ENCODE measurements at regions not wholly inside any gene's neighbourhood (a gene's known extent, or its start where the extent isn't known, plus 50 kb on each side); places are given as distances from the start of the nearest gene placed in this dataset.
"Not testable (repeated sequence)": the region's sequence is repeated elsewhere in the genome, so short reads cannot be mapped to it uniquely, and the experiment has no call there.

DNA sequence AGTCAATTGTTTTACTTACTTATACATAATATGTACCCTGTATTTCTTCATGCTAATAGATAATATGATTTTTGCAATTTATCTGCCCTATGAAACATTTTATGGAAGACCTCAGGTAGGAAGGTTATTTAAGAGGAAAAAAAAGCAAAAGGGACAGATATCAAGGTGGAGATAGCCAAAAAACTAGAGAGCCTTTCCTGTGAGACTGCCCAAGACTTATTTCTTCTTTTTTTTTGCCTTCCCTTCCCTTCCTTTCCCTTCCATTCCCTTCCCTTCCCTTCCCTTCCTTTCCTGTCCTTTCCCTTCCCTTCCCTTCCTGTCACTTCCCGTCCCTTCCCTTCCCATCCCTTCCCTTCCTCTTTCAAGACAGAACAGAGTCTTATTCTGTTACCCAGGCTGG, 80.6 kb upstream of the HMCN1 start:
- no peak overlapping the region for H3K27ac ChIP-seq
- peaks cover 9% of the 10 kb centered on the region for H3K4me1 ChIP-seq
- H3K4me3 ChIP-seq: no peak overlapping the region
- H3K36me3 ChIP-seq (replicated peaks in 1 of 2; ENCODE audit: insufficient read depth in 1 of 2, low read depth in 2 of 2): no peaks in the 10 kb centered on the region
- WGBS, 2 donors: 90 to 100% methylated on average over 1 of the region's 1 CpG
- intact Hi-C loops (cut with DNase I): no loop called here
- H3K27me3 ChIP-seq: no peaks in the 10 kb centered on the region
- TF ChIP-seq POLR2A (IDR thresholded peaks at IDR 0.05): no peak
- TF ChIP-seq, protein P1, sequence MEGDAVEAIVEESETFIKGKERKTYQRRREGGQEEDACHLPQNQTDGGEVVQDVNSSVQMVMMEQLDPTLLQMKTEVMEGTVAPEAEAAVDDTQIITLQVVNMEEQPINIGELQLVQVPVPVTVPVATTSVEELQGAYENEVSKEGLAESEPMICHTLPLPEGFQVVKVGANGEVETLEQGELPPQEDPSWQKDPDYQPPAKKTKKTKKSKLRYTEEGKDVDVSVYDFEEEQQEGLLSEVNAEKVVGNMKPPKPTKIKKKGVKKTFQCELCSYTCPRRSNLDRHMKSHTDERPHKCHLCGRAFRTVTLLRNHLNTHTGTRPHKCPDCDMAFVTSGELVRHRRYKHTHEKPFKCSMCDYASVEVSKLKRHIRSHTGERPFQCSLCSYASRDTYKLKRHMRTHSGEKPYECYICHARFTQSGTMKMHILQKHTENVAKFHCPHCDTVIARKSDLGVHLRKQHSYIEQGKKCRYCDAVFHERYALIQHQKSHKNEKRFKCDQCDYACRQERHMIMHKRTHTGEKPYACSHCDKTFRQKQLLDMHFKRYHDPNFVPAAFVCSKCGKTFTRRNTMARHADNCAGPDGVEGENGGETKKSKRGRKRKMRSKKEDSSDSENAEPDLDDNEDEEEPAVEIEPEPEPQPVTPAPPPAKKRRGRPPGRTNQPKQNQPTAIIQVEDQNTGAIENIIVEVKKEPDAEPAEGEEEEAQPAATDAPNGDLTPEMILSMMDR (IDR thresholded peaks at IDR 0.05): no peak
- no peaks in the 10 kb centered on the region for H3K9me3 ChIP-seq
- ATAC-seq (no peak), DNase-seq (no peak)

DNA sequence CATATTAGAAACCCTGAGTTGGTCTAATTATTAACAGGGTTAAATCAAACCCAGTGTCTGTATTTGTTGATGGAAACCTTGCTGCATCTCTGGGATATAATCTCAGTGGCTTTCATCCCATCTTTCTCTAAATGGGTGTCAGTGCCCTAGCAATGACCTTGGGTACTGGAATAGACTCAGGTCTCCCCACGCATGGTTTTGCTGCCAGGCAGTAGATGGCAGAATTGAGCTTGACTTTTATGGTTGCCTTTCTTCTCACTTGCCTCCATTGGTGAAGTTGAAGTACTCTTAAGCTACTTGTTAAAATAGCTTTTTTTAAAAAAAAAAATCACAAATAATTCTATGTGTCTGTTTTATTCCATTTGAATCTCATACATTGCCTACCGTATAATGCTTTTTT, 81.8 kb upstream of the HMCN1 start:
- H3K4me3 ChIP-seq: no peak overlapping the region
- H3K9me3 ChIP-seq: no peaks in the 10 kb centered on the region
- no peak overlapping the region for H3K27ac ChIP-seq
- no peak for TF ChIP-seq POLR2A (IDR thresholded peaks at IDR 0.05)
- TF ChIP-seq, protein P1 (IDR thresholded peaks at IDR 0.05): no peak
- intact Hi-C loops (cut with DNase I): no loop called here
- 71 to 86% methylated on average over 2 of the region's 2 CpGs for WGBS, 2 donors
- no peaks in the 10 kb centered on the region for H3K27me3 ChIP-seq
- DNase-seq (no peak), ATAC-seq (no peak)
- no peaks in the 10 kb centered on the region for H3K36me3 ChIP-seq (replicated peaks in 1 of 2; ENCODE audit: insufficient read depth in 1 of 2, low read depth in 2 of 2)
- peaks cover 18% of the 10 kb centered on the region for H3K4me1 ChIP-seq

DNA sequence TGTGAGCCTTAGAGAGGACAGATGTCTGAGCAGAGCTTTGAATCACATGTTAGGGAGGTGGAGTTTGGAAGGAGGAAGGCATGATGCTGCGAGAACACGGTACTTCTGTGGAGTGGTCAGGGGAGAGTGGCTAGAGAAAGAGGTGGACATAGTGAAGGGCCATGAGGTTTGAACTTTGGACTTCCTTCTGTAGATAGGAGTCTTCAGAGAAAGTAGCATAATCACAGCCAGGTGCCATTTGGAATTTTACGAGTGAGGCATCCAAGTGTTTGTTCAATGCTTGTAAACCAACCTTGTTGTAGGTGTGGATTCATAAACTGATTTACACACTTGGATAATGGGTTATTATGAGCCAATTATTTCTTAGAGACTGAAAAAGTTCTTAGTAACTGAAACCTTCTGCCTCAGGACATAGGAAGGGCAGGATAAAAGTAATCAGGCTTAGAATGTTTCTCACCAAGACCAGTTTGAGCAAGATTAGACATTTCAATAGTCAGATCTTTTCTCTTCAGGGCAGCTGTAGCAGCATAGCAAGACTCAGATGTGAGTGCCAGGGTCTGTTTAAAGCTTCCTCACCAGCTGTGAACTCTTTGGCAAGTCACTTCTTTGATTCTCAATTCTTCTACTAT, 83.5 kb upstream of the HMCN1 start:
- no peak overlapping the region for H3K27ac ChIP-seq
- no peaks in the 10 kb centered on the region for H3K27me3 ChIP-seq
- TF ChIP-seq, protein P1 (IDR thresholded peaks at IDR 0.05): no peak
- TF ChIP-seq POLR2A (IDR thresholded peaks at IDR 0.05): no peak
- WGBS, 2 donors: 66 to 67% methylated on average over 3 of the region's 3 CpGs
- ATAC-seq (no peak), DNase-seq (no peak)
- peaks cover 32% of the 10 kb centered on the region for H3K4me1 ChIP-seq
- intact Hi-C loops (cut with DNase I): no loop called here
- H3K4me3 ChIP-seq: no peak overlapping the region
- no peaks in the 10 kb centered on the region for H3K9me3 ChIP-seq
- H3K36me3 ChIP-seq (replicated peaks in 1 of 2; ENCODE audit: insufficient read depth in 1 of 2, low read depth in 2 of 2): no peaks in the 10 kb centered on the region

DNA sequence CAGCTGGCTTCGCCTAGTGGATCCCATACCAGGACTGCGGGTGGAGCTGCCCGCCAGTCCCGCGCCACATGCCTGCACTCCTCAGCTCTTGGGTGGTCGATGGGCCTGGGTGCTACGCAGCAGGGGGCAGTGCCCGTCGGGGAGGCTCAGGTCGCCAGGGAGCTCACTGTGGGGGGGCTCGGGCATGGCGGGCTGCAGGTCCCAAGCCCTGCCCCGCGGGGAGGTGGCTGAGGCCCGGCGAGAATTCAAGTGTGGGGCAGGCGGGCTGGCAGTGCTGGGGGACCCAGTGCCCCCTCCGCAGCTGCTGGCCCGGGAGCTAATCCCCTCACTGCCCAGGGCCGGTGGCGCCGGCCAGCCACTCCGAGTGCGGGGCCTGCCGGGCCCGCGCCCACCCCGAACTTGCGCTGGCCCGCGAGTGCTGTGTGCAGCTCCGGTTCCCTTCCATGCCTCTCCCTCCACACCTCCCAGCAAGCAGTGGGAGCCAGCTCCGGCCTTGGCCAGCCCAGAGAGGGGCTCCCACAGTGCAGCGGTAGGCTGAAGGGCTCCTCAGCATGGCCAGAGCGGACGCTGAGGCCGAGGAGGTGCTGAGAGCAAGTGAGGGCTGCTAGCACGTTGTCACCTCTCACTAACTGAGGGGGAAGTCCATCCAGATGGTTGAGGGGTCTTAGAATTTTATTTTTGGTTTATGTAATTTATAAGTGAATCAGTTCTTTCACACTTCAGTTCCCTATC, 85.2 kb upstream of the HMCN1 start:
- Histone ChIP-seq H3K9me3 (no peaks in the 10 kb centered on the region), H3K27me3 (no peaks in the 10 kb centered on the region), H3K27ac (no peak overlapping the region), H3K36me3 (replicated peaks in 1 of 2; ENCODE audit: insufficient read depth in 1 of 2, low read depth in 2 of 2) (no peaks in the 10 kb centered on the region), H3K4me3 (no peak overlapping the region), H3K4me1 (peaks cover 31% of the 10 kb centered on the region)
- DNase-seq (no peak), ATAC-seq (no peak)
- WGBS, 2 donors: 97 to 99% methylated on average over 13 to 26 of the region's 38 CpGs
- TF ChIP-seq POLR2A (IDR thresholded peaks at IDR 0.05): no peak
- TF ChIP-seq, protein P1 (IDR thresholded peaks at IDR 0.05): no peak
- intact Hi-C loops (cut with DNase I): no loop called here

DNA sequence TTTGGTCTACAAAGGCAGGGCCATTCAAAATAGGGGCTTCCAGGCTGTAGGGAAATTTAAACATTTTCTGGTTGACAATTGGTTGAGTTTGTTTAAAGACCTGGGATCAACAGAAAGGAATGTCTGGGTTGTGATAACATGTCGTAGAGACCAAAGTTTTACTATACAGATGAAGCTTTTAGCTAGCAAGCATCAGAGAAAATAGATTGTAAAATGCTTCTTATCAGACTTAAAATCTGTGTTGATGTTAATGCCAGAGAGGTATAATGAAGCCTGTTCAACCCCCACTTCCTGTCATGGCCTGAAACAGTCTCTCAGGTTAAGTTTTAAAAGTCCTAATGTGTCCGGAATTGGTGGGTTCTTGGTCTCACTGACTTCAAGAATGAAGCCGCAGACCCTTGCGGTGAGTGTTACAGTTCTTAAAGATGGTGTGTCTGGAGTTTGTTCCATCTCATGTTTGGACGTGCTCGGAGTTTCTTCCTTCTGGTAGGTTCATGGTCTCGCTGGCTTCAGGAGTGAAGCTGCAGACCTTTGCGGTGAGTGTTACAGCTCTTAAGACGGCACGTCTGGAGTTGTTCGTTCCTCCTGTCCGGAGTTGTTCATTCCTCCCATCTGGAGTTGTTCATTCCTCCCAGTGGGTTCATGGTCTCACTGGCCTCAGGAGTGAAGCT, 86.5 kb upstream of the HMCN1 start:
- H3K36me3 ChIP-seq (replicated peaks in 1 of 2; ENCODE audit: insufficient read depth in 1 of 2, low read depth in 2 of 2); H3K27me3 ChIP-seq; H3K9me3 ChIP-seq; ATAC-seq; H3K4me3 ChIP-seq; DNase-seq; intact Hi-C loops (cut with DNase I): not testable (repeated sequence)
- Histone ChIP-seq H3K27ac (peak overlapping the region in 3 of 4 donors; percentile 31 to 75 (median 52)), H3K4me1 (peaks cover 29% of the 10 kb centered on the region)
- 85 to 86% methylated on average over 12 of the region's 12 CpGs for WGBS, 2 donors
